Fibroblast of skin of scalp (primary cell): ENCODE measurements at regions not wholly inside any gene's neighbourhood (a gene's known extent, or its start where the extent isn't known, plus 50 kb on each side); places are given as distances from the start of the nearest gene placed in this dataset.

ENCODE experiments used
- DNase-seq: peaks from one replicate; pipeline ENCODE4 v3.0.0-alpha.2; 2013

DNA sequence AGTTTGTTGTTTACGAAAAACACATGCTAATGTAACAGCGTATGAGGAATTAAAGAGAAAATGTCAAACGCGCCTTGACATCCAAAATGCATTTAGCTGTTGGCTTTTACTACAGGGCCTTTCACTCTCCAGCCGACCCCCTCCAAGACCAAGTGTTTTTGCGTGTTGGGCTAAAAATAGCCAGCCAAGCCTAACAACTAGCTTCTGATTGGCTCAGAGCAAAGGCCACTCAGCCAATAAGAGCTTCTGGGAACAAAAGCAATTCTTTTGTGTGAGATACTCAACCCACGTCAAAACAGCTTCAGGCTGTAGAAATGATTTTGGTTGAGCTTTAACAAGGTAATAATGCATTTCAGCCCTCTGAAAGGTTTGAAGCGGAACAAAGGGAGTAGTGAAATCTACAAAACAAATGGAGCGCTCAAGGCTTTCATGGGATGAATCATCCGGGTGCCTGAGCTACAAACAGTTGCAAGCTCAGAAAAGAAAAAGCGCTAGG lies 198.7 kb upstream of the DCN start:
- peak; percentile 87 for DNase-seq

DNA sequence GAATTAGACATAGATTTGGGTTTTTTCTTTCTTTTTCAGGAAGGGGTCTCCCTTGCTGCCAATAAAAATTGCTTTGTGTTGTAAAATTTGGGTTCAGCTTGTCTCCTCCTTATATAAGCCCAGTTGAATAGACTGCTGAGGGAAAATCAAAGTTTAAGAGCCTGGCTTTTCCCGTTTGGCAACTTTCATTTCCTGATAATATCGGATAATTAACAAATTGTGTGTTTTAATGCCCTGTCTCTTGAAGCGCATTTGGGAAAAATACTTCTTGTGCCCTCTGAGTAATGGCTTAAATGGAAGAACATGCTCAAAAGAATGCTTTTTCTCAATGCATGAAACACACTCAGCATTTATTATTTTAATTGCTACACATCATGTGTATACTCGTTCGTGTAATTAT lies 198.0 kb upstream of the DCN start:
- no peak for DNase-seq

DNA sequence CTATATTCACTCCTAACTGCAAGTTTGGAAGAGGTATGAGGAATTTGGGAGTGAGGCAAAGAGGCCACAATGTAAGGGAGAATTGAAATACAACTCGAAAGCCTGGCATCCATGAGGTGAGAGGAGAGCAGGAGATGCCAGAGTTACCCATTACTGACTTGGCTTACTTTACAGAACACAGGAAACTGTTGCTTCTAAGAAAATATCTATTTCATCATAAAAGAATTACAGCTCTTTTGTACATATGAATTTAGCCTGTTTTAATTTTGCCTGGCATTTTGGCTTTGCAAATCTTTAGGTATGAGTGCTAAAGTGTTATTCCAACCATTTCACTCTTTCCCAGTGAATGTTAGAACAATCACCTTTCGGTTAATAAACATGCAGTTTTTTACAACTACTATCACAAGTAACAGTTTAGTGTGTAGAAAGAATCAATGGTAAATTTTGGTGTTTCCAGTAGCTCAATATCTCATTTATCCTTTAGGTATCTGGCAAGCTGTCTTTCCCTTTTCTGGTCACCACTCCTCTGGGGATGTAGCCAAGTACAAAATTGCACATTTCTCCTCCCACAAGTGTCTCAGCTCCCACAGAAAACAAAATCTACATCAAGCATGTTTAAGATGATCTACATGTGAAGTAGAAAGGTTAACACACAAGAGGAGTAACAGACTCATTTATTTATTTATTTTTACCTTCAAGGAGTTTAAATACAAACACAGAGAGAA lies 196.6 kb upstream of the DCN start:
- peak; percentile 15 for DNase-seq

DNA sequence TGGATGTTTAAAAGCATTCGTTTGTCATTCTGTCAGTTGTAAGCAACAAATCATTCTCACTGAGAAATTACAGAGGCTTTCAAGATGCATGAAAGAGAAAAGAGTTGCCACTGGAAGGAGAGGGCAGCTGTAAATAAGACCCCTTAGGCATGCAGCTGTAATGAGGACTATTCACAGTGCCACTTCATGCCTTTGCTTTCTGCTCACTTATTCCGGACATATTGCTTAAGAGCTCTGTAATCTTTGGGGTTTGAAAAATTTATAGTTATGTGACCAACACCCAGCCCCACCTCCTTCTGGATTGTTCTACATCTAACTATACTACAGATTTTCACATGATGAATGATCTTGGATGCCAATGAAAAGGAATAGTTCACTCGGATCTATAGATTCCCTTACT lies 194.8 kb upstream of the DCN start:
- peak; percentile 35 for DNase-seq

DNA sequence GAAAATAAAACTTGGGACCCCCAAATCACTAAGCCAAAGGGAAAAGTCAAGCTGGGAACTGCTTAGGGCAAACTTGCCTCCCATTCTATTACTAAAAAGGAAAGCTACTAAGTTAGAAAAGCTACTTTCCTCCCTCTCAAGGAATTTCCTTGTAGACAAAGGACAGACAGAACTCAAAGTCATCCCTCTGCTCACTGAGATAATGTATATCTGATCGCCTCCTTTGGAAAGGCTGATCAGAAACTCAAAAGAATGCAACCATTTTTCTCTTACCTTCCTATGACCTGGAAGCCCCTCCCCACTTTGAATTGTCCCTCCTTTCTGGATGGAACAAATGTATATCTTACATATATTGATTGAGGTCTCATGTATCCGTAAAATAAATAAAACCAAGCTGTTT lies 190.5 kb upstream of the DCN start:
- DNase-seq: no peak

DNA sequence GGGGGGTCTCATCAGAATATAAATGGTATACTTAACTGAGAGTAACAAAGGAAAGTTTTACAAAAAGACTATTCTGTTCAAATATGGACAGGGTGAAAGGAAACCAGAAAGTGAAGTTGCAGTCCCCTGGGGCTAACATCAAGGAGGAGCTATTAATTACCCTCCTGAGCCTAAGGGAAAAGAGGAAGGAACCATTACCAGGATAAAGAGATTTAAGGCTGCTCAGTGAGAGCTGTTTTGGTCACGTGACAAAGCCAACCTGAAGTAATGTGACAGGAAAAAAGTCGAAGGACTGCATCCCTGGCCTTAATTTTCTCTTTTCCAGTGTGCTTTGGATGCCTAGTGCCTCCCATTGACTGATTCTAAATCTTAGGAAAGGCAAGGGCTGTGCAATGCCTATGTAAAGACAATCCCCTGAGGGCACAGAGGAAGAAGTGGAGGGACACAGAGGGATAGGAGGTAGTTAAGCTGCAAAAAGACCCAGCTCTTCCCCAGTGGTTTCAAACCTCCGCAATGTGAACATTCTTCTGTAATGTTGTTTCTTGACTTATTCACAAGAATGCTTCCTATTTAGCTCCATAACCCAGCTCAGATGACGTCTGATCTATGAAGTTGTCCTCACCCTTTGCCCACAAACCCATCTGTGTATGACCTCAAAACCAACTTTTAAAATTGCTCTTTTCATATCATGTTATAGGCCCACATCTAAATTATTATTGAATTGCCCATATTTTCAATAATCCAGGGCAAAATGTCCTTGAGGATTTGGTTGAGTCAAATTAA lies 187.7 kb upstream of the DCN start:
- DNase-seq: no peak

DNA sequence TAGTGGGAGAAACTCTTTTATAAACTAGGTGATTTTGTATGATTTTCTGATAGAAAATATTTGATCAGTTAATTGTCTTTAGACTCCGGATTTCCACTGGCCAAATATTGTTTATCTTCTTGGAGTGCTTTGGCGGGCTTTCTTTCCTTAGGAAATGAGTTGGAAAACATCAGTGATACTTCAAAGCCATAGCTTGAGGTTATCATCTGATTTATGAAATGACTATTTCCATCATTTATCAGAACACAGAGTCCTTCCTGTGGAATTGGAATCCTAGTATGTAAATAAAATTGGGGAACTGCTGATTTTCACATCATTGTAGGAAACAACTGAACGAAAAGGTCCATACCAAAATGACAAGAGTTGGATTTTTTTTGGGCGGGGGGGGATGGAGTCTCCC lies 186.0 kb upstream of the DCN start:
- DNase-seq: no peak

DNA sequence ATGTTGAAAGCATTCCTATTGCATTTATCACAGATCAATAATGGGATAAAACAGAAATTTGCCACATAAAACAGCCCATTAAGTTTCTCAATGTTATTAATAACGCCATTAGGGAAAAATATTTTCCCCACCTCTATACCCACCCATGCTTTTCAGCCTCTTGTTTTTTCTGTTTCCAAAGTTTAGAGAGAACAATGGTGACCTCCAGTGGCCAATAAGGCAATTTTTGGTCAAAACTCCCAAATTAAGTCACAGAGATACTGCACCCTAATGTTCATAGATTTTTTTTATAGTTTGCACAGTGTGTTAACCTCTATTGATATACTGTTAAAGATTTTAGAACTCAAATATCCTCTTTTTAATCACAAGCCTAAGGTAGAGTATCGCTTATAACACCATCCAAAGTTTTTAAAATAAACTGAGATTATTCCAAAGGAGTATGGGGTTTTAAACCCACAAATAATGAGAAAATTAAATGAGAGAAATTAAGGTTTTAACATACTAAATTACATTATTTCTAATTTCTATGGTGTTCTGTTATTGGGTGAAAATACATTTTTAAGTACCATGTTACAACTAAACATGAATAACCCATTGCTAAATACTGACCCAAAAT lies 184.7 kb upstream of the DCN start:
- DNase-seq: peak; percentile 49

DNA sequence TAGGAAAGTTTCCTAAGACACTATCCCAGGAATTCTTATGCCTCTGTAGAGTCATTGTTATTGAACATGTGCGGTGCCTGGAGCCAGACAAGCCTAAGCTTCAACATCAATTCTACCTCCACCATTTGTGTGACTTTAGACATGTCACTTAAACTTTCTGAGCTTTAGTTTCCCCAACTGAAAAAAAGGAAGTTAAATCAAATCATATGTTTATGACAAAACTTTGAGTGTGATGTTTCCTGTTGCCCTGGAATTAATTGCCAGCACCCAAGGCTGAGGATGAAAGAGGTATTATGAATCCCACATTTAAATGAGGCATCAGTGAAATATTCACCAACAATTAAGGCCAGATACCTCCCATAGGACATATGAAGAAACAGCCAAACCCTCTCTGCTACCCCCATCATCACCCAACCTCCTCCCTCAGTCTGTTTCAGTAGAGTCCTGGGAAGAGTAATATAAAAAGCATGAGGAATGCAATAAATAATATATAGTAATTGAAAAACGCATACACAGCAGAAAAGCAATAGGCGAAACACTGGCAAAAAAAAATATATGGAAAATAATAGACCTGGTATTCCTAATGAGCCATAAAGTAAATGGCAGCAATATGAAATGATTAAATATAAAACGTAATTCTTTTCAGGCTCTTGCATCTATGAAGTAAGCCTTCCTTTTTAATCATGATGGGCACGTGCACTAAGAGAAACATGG lies 182.0 kb upstream of the DCN start:
- DNase-seq: peak; percentile 63

DNA sequence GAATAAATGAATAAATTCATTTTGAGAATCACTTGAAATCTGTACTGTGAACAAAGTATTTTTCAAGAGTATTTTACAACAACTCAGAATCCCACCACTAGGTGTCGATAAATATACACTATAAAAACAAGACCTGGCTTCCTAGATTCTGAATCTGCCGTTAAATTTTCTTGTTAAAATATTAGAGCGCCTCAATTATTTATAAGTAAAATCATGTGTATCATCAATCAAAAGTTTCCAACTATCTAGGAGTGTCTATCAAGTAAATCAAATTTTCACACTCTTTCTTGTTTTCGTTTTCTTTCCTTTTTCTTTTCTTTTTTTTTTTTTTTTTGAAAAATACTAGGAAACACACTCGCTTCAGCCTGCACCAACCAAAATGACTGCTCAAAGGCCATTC lies 179.2 kb upstream of the DCN start:
- DNase-seq: peak; percentile 49

DNA sequence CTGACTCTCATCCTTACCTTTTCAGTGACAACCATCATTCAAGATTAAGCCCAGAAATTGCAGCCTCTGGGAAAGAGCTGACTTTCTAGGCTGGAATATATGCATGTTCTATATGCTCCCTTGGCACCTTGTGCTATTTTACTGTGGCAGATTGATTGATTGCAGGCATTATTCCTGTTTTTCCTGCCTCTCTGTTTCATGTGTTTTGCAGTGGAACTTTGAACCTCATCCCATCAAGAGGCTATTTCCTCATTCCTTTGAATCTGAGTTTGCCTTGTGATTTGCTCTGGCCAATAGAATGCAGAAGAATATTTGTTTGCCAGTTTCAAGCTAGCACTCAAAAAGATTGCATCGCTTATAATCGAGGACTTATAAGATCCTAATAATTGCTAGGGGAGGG lies 174.8 kb upstream of the DCN start:
- no peak for DNase-seq

DNA sequence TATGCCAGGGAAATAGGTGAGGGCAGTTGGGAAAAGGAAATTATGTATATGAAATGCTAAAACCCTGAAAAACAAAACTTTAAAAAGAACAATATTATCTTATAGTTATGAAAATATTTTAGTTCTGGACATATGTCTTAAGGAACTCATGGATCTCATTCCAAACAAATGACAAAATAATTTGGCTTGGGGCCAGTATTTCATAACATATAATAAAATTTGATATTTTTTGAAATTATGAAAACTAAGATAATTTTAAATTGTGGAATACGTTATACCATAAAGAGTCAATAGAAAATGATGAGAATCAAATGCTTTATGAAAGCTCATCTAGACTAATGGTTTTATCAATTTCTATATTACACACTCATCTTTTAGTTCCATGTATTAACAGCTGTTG lies 173.8 kb upstream of the DCN start:
- DNase-seq: peak; percentile 33

DNA sequence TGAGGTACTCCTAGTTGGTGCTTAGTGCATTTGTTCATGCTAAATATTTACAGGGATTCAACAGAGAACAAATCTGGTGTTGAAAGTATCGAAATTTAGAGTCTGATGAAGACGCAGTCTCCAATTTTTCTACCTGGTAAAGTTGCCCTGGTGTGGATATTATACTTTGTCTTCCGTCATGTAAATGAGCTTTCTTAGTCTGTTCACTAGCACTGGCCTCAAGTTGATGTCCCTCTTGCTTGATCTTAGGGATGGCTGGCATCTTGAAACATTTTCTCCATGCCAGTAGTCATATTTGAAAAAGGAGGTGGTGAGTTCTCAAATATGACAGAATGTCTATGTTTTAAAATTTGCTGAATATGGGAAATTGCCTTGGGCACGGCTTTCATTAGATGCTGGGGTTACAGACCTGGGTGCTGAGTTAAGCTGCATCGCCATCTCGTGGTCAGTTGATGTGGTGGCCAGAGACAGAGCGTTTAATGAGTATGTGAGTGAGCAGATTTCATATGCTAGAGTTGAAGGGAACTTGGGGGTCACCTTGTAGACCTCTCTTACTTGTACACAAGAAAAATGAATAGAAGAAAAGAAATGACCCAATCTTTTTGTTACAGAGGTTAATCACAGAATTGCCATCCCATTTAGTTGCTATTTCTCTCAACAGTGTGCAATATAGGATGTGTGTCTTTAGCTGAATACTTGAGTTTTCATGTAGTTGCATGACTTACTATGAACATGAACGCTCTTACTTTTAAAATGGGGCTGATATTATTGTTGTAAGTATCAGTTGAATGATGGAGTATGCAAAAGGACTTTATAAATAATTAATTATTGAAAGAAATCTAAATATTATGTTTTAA lies 172.8 kb upstream of the DCN start:
- peak; percentile 82 for DNase-seq

DNA sequence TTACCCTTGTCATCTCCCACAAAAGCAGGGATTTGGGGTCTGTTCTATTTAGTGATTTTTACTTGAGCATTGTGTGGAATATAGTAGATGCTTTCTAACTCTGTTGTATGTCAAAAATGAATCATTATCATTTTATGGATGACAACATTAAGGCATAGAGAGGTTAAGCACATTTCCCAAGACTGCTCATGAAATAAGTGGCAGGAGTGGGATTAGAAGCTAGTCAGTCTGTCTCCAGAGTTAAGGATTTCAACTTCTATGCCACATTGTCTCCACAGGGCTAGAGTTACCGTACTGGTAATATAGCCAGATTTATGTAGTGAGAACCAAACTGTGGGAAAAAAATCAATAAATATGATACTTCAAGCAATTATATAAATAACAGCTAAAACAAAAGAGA lies 170.6 kb upstream of the DCN start:
- DNase-seq: no peak

DNA sequence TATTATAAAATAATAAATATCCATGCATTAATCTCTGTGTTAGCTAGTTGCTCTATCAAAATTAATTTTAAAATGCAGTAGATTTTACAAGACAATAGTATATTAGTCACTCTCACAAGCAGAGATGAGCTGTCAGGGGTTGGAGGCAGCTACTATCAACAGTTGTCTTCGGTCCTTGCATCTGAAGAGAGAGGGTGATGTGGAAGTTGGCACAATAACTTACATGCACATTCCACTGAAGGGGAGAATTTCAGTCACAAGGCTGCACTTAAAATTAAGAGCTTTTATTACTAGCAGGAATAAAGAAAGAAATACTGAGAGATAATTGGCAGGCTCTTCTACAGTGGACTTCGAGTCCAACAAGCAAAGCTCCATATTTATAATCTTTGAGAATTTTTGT lies 166.9 kb upstream of the DCN start:
- DNase-seq: no peak

DNA sequence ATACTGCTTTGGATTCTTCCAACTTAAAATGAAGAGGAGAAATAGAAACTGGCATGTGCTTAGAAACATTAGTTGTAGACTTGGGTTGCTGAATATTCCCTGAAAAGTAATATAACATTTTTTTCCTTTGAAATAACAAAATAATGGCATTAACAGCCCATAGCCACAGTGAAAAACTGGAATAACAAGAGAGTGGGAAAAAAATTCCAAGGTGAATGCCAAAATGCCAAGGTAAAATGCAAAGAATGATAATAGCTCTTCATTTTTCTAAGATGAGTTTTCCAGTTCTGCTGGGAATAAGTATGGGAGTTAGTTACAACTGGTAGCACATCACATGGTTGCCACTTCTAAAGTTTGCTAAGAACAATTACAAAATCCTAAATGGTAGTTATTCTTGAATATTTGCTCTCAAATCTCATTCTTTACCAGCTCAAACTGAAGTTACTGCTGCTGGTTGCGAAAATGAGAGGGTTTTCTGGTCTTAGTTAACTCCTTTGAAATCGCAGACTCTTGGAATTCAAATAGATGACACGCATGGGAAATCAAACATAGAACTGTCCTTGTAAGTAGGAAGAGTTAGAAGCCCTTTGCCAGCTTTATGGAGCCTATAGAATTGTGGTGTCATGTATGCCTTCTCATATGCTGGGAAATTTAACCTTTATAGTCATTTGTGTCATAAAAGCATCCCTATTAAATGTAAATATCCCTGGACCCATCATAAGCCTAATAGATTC lies 165.0 kb upstream of the DCN start:
- DNase-seq: no peak

DNA sequence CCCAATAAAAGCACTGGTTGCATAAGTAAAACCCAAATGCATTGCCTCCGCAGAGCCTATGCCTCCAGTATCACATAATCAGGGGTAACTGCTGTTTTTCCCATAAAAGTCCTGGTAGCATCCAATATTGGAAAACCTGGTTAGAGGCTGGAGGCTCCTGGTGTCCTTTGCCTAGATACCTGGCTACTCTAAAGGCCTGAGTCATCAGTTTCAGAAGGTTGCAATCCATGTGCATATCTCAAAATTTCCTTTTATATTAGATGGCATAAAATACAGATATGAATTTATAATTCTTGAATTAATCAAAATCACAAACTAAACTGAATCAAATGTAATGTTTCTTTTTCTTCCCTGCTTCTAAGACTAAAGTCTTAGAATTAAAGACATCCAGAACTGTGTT lies 164.2 kb upstream of the DCN start:
- DNase-seq: no peak

DNA sequence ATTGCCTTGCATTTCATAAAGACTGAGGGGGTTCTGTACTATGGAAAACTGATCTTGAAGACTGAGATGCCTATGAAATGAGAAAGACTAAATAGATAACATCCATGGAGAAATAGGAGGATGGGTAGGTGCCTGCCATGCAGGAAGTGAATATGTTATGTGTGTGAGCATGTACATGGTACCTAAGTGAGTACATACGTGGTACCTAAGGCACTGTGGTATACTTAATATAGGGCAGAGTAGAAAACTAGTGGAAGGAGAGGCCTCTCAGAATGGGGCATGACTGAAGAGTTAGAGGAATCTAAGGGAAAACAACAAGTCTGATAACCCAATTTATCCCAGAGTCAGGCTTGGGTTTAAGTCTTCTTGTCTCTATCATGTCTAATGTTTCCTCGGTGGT lies 161.8 kb upstream of the DCN start:
- DNase-seq: no peak

DNA sequence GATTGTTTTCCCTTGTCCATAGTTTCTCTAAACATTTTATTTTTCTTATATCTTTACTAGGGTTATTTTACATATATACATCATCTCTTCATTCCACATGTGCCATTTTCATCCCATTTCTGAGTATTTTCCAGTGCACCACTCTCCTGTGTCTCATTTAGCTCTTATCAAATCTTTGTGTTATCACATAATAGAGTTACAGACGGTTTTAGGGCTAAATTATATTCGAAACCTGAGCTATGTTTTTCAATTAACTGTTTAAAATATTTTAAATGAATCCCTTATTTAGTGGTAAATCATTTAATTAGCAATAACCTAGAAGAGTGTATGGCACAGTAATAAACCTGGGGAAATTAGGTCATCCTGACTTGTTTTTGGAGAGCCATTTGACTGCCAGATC lies 160.4 kb upstream of the DCN start:
- DNase-seq: no peak

DNA sequence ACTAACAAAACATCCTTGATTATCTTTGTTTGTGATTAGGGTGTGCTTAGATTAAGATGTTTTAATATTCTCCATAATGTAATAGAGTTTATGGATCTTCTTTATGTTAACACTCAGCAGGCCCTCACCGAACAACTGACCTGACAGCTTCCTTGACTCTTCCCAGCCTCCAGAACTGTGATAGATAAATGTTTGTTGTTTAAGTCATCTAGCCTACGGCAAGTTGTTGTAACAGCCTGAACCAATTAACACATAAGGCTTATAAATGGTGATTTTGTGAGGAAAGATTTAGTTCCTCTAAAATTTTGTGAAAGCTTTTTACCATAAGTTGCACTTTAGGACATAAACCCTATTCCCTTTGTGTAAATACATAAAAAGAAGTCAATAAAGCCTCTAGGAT lies 156.5 kb upstream of the DCN start:
- no peak for DNase-seq

DNA sequence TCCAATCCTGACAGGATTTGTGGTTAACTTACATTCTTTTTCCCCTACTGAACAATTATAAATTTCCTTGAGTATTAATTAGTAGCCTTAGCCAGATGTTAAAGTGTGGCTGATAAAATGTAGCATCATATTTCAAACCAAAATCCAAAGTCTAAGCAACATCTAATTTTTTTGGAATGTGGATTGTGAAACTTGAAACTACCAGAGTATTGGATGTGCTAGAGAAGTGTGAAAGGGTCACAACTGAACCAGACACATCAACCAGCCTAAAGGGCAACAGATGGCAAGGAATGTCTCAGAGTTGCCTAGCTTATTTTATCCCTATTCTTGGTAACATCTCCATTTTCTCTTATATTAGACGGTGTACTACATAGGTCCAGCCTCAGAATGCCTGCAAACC lies 153.1 kb upstream of the DCN start:
- DNase-seq: peak; percentile 38
